Calu3 (cell line): ENCODE measurements at regions not wholly inside any gene's neighbourhood (a gene's known extent, or its start where the extent isn't known, plus 50 kb on each side); places are given as distances from the start of the nearest gene placed in this dataset.

Source experiments
- BruUV-seq: library from RNA; stranded (reverse); fragments of 400-500 nt; replicated peaks from 2 replicates; lab custom pipeline; 2021; lab: Mats Ljungman, UMichigan
- CTCF ChIA-PET: fragments of 300-600 bp; sonication (Branson Sonifier 250); formaldehyde crosslinking; loops from one replicate; lab custom pipeline; 2022; ENCODE audit warnings: antibody characterized with exemption; lab: Charles Lee
- DNase-seq: peaks from one replicate; pipeline ENCODE4 v3.0.0; 2022
- H3K27ac Mint-ChIP-seq: one replicate; pipeline ENCODE4 v1.8.0; 2022; ENCODE audit warnings: mixed read lengths; ENCODE audit not compliant: unreplicated experiment
- H3K27me3 Mint-ChIP-seq: one replicate; pipeline ENCODE4 v1.8.0; 2022; ENCODE audit warnings: mixed read lengths; ENCODE audit not compliant: unreplicated experiment
- H3K36me3 Mint-ChIP-seq: one replicate; pipeline ENCODE4 v1.8.0; 2022; ENCODE audit warnings: mild to moderate bottlenecking, moderate library complexity, mixed read lengths; ENCODE audit not compliant: insufficient read depth, unreplicated experiment
- H3K4me1 Mint-ChIP-seq: one replicate; pipeline ENCODE4 v1.8.0; 2022; ENCODE audit warnings: mild to moderate bottlenecking, low read depth, mixed read lengths; ENCODE audit not compliant: unreplicated experiment
- H3K4me3 Mint-ChIP-seq: one replicate; pipeline ENCODE4 v1.8.0; 2022; ENCODE audit warnings: mild to moderate bottlenecking, low read depth, moderate library complexity, mixed read lengths; ENCODE audit not compliant: unreplicated experiment
- H3K9me3 Mint-ChIP-seq: one replicate; pipeline ENCODE4 v1.8.0; 2022; ENCODE audit warnings: low read depth, mixed read lengths; ENCODE audit not compliant: unreplicated experiment
- CTCF ChIP-seq: fragments of 200-600 bp; IDR thresholded peaks from one replicate; pipeline ENCODE4 v1.8.0; 2022; ENCODE audit warnings: antibody characterized with exemption; ENCODE audit not compliant: unreplicated experiment
- intact Hi-C: fragments of 100-400 bp; cut with micrococcal nuclease; formaldehyde crosslinking; loops from one replicate; pipeline ENCODE4 v1.10.0; 2022; ENCODE audit not compliant: unreplicated experiment

- CTCF ChIA-PET = interaction anchor here (0.6 to 1.5 kb wide), 3 partner anchors 10 to 1375 kb away, joined by 3 to 4 read pairs (median 3); no protein-coding TSS in a partner anchor
- no peak overlapping the region for H3K27ac Mint-ChIP-seq
- no peaks in the 10 kb centered on the region for H3K4me1 Mint-ChIP-seq
- no peak for TF ChIP-seq CTCF
- H3K9me3 Mint-ChIP-seq = no peaks in the 10 kb centered on the region
- H3K27me3 Mint-ChIP-seq = no peaks in the 10 kb centered on the region
- DNase-seq = no peak
- BruUV-seq = no TSS peak
- intact Hi-C loops = no loop called here
- no peaks in the 10 kb centered on the region for H3K36me3 Mint-ChIP-seq
- no peak overlapping the region for H3K4me3 Mint-ChIP-seq
Measured at GRCh38 chr5:152303841-152304240, 101.2 kb downstream of the NMUR2 start.

- Mint-ChIP-seq H3K9me3 (no peaks in the 10 kb centered on the region), H3K4me3 (no peak overlapping the region), H3K27ac (no peak overlapping the region), H3K27me3 (no peaks in the 10 kb centered on the region), H3K4me1 (peaks cover 21% of the 10 kb centered on the region), H3K36me3 (no peaks in the 10 kb centered on the region)
- TF ChIP-seq CTCF = no peak
- BruUV-seq = no TSS peak
- intact Hi-C loops = no loop called here
- no peak for DNase-seq
- CTCF ChIA-PET = no interaction called here
Measured at GRCh38 chr5:152297866-152298265, 107.2 kb downstream of the NMUR2 start.

- Mint-ChIP-seq H3K27ac (no peak overlapping the region), H3K9me3 (no peaks in the 10 kb centered on the region), H3K4me1 (peaks cover 30% of the 10 kb centered on the region), H3K4me3 (no peak overlapping the region), H3K27me3 (no peaks in the 10 kb centered on the region), H3K36me3 (no peaks in the 10 kb centered on the region)
- BruUV-seq = no TSS peak
- intact Hi-C loops = no loop called here
- CTCF ChIA-PET = no interaction called here
- TF ChIP-seq CTCF = no peak
- DNase-seq = no peak
Measured at GRCh38 chr5:152293189-152293588, 111.9 kb downstream of the NMUR2 start.

DNA sequence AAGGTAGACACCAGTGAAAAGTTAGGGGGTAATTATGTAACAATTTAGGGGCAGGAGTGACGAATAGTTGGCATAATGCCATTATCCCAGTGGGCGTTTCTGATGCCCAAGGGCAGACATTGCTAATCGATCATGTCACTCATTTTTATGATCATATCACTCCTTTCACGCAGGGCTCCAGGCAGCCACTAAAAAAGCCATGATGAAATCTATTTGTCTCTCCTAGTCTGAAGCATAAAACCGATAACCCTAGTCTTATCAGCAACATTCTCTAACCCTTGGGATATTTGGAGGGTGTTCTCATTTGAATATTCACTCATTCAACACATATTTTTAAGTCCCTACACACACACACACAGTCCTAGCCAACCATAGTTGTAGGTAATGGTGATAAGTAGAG lies 114.9 kb downstream of the NMUR2 start:
- CTCF ChIA-PET = no interaction called here
- BruUV-seq = no TSS peak
- no peaks in the 10 kb centered on the region for H3K27me3 Mint-ChIP-seq

More for the DNA sequence above, 114.9 kb downstream of the NMUR2 start:
- no peak for TF ChIP-seq CTCF
- Mint-ChIP-seq H3K4me3 (no peak overlapping the region), H3K4me1 (peaks cover 11% of the 10 kb centered on the region), H3K9me3 (no peaks in the 10 kb centered on the region), H3K36me3 (no peaks in the 10 kb centered on the region), H3K27ac (no peak overlapping the region)
- no peak for DNase-seq
- intact Hi-C loops = no loop called here
